ENCODE measurements at regions not wholly inside any gene's neighbourhood (a gene's known extent, or its start where the extent isn't known, plus 50 kb on each side); places are given as distances from the start of the nearest gene placed in this dataset.

- TF ChIP-seq, protein P1, sequence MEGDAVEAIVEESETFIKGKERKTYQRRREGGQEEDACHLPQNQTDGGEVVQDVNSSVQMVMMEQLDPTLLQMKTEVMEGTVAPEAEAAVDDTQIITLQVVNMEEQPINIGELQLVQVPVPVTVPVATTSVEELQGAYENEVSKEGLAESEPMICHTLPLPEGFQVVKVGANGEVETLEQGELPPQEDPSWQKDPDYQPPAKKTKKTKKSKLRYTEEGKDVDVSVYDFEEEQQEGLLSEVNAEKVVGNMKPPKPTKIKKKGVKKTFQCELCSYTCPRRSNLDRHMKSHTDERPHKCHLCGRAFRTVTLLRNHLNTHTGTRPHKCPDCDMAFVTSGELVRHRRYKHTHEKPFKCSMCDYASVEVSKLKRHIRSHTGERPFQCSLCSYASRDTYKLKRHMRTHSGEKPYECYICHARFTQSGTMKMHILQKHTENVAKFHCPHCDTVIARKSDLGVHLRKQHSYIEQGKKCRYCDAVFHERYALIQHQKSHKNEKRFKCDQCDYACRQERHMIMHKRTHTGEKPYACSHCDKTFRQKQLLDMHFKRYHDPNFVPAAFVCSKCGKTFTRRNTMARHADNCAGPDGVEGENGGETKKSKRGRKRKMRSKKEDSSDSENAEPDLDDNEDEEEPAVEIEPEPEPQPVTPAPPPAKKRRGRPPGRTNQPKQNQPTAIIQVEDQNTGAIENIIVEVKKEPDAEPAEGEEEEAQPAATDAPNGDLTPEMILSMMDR (IDR thresholded peaks at IDR 0.05) = no peak
- TF ChIP-seq EP300 (IDR thresholded peaks at IDR 0.05) = no peak
- no peak for TF ChIP-seq POLR2AphosphoS5 (IDR thresholded peaks at IDR 0.05)
- no peak for TF ChIP-seq POLR2A (IDR thresholded peaks at IDR 0.05)
Measured at GRCh38 chr10:58980826-58981415, 195.5 kb upstream of the PHYHIPL start.
